SH-SY5Y (cell line): ENCODE measurements at regions not wholly inside any gene's neighbourhood (a gene's known extent, or its start where the extent isn't known, plus 50 kb on each side); places are given as distances from the start of the nearest gene placed in this dataset.

Experiments
- GATA2 ChIP-seq: IDR thresholded peaks from 2 replicates; pipeline ENCODE4 v1.6.1; 2011; ENCODE audit warnings: mild to moderate bottlenecking, low read depth, low read length
- GATA3 ChIP-seq: IDR thresholded peaks from 2 replicates; pipeline ENCODE4 v1.6.1; 2011; ENCODE audit warnings: low read depth, mild to moderate bottlenecking, low read length, moderate library complexity

DNA sequence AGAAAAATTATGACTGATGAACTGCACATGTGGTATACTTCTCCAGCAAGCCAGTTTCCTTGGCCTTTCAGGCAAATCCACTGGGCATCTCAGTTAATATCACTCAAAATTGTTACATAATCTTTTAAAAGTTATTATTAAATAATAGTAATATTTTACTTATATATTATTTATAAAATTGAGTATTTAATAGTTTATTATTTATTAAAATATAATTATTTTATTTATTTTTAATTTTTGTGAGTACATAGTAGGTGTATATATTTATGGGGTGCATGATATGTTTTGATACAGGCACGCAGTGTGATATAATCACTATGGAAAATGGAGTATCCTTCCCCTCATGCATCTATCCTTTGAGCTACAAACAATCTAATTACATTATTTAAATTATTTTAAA is 384.1 kb upstream of the LRFN5 start:
- no peak for TF ChIP-seq GATA2
- no peak for TF ChIP-seq GATA3
